HepG2 (cell line): ENCODE measurements at regions not wholly inside any gene's neighbourhood (a gene's known extent, or its start where the extent isn't known, plus 50 kb on each side); places are given as distances from the start of the nearest gene placed in this dataset.

Experiments
- ARHGAP35 ChIP-seq: sonication (generic); formaldehyde crosslinking; IDR thresholded peaks from 2 replicates; pipeline ENCODE4 v1.9.0; 2022; ENCODE audit warnings: mild to moderate bottlenecking, inconsistent platforms, moderate library complexity, missing genetic modification reagents, borderline replicate concordance
- EED ChIP-seq: sonication (generic); formaldehyde crosslinking; IDR thresholded peaks from 2 replicates; pipeline ENCODE4 v1.5.0; 2020; ENCODE audit warnings: mild to moderate bottlenecking, missing genetic modification reagents
- ERF ChIP-seq: IDR thresholded peaks from 2 replicates; pipeline ENCODE4 v1.6.1; 2018; ENCODE audit warnings: missing biosample characterization, missing genetic modification reagents
- FOSL2 ChIP-seq: sonication (generic); formaldehyde crosslinking; IDR thresholded peaks from 2 replicates; pipeline ENCODE4 v1.4.0; 2020; ENCODE audit warnings: missing genetic modification reagents
- IRF2 ChIP-seq: IDR thresholded peaks from 2 replicates; pipeline ENCODE4 v1.6.1; 2018; ENCODE audit warnings: missing genetic modification reagents, missing compliant biosample characterization
- KAT2B ChIP-seq: fragments of 150-350 bp; IDR thresholded peaks from 2 replicates; pipeline ENCODE4 v1.6.1; 2014; ENCODE audit warnings: low read depth, low read length, borderline replicate concordance
- MTA3 ChIP-seq: sonication (generic); formaldehyde crosslinking; IDR thresholded peaks from 2 replicates; pipeline ENCODE4 v1.4.0; 2020; ENCODE audit warnings: missing genetic modification reagents
- NCOA1 ChIP-seq: sonication (generic); formaldehyde crosslinking; IDR thresholded peaks from 2 replicates; pipeline ENCODE4 v1.9.0; 2021; ENCODE audit warnings: missing genetic modification reagents
- NFYC ChIP-seq: IDR thresholded peaks from 2 replicates; pipeline ENCODE4 v1.6.1; 2016; ENCODE audit warnings: missing genetic modification reagents, missing compliant biosample characterization
- PITX1 ChIP-seq: sonication (generic); formaldehyde crosslinking; IDR thresholded peaks from 2 replicates; pipeline ENCODE4 v1.5.1; 2020; ENCODE audit warnings: mild to moderate bottlenecking, missing genetic modification reagents
- RAD21 ChIP-seq: fragments of 450-650 bp; formaldehyde crosslinking; IDR thresholded peaks from 2 replicates; pipeline ENCODE4 v1.5.0; 2020; ENCODE audit warnings: mild to moderate bottlenecking
- RBAK ChIP-seq: sonication (generic); formaldehyde crosslinking; IDR thresholded peaks from 2 replicates; pipeline ENCODE4 v1.5.1; 2020; ENCODE audit warnings: mild to moderate bottlenecking, missing genetic modification reagents
- SIX1 ChIP-seq: sonication (generic); formaldehyde crosslinking; IDR thresholded peaks from 2 replicates; pipeline ENCODE4 v1.4.0; 2020; ENCODE audit warnings: missing genetic modification reagents, borderline replicate concordance
- SMAD3 ChIP-seq: sonication (generic); formaldehyde crosslinking; IDR thresholded peaks from 2 replicates; pipeline ENCODE4 v1.4.0; 2020; ENCODE audit warnings: missing genetic modification reagents
- ZMYM3 ChIP-seq: sonication (generic); formaldehyde crosslinking; IDR thresholded peaks from 2 replicates; pipeline ENCODE4 v1.5.1; 2020; ENCODE audit warnings: mild to moderate bottlenecking, missing genetic modification reagents
- ZNF232 ChIP-seq: sonication (generic); formaldehyde crosslinking; IDR thresholded peaks from 2 replicates; pipeline ENCODE4 v1.4.0; 2020; ENCODE audit warnings: missing genetic modification reagents, borderline replicate concordance
- ZNF790 ChIP-seq: sonication (generic); formaldehyde crosslinking; IDR thresholded peaks from 2 replicates; pipeline ENCODE4 v1.8.0; 2022; ENCODE audit warnings: missing genetic modification reagents, mild to moderate bottlenecking, borderline replicate concordance
- TF ChIP-seq, protein P1 (sequence below): sonication (generic); formaldehyde crosslinking; IDR thresholded peaks from 2 replicates; pipeline ENCODE4 v1.4.0; 2020; ENCODE audit warnings: mild to moderate bottlenecking, missing genetic modification reagents
- TF ChIP-seq, protein P2 (sequence below): sonication (generic); formaldehyde crosslinking; IDR thresholded peaks from 2 replicates; pipeline ENCODE4 v1.4.0; 2020; ENCODE audit warnings: mild to moderate bottlenecking, low read depth, missing genetic modification reagents
- TF ChIP-seq, protein P3 (sequence below): sonication (generic); formaldehyde crosslinking; IDR thresholded peaks from 2 replicates; pipeline ENCODE4 v1.4.0; 2020; ENCODE audit warnings: low read depth, mild to moderate bottlenecking, missing genetic modification reagents
- TF ChIP-seq, protein P4 (sequence below): sonication (generic); formaldehyde crosslinking; IDR thresholded peaks from 2 replicates; pipeline ENCODE4 v1.4.0; 2020; ENCODE audit warnings: missing genetic modification reagents
- TF ChIP-seq, protein P5 (sequence below): sonication (generic); formaldehyde crosslinking; IDR thresholded peaks from 2 replicates; pipeline ENCODE4 v1.8.0; 2022; ENCODE audit warnings: missing genetic modification reagents, low read depth, mild to moderate bottlenecking, borderline replicate concordance
- TF ChIP-seq, protein P6 (sequence below), 2 experiments: sonication (generic) in 1 of 2; formaldehyde crosslinking in 1 of 2; IDR thresholded peaks; 2 replicates each; pipeline versions ENCODE4 v1.4.0 to v1.6.1; 2016 to 2020; ENCODE audit warnings: borderline replicate concordance in 1 of 2, low read depth in 1 of 2, mild to moderate bottlenecking in 1 of 2, missing genetic modification reagents in 1 of 2

DNA sequence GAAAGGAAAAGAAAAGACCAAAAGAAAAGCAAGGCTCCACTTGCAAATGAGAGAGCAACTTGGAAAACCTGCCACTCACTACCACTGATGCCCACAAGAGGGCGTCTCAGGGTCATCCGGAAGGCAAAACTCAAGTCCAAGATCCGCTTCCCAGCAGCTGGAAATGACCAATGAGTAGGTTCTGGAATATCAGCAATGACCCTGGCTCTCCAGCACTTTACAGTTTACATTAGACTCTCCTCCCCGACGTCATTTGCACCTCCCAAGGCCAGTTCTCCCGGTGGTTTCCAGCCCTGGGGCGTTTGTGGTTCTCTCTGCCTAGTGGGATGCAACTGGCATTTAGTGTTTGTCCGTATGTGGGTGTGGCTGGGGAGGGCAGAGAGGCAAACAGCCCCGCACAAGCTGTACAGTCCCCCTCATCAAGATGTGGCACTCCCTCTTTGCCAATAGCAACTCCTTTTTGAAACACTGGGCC lies 193.8 kb upstream of the ZNF618 start (continued):
- TF ChIP-seq IRF2, result peak; percentile 33; the same call in 1 of the 2 replicates
- TF ChIP-seq ERF, result peak; percentile 66; the same call in 1 of the 2 replicates
- TF ChIP-seq, protein P1, sequence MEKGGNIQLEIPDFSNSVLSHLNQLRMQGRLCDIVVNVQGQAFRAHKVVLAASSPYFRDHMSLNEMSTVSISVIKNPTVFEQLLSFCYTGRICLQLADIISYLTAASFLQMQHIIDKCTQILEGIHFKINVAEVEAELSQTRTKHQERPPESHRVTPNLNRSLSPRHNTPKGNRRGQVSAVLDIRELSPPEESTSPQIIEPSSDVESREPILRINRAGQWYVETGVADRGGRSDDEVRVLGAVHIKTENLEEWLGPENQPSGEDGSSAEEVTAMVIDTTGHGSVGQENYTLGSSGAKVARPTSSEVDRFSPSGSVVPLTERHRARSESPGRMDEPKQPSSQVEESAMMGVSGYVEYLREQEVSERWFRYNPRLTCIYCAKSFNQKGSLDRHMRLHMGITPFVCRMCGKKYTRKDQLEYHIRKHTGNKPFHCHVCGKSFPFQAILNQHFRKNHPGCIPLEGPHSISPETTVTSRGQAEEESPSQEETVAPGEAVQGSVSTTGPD (CRISPR knock-in tag), result no peak
- no peak for TF ChIP-seq KAT2B
- 0 out of 2 replicates have a peak, but pooled peaks have one; percentile 16 for TF ChIP-seq ZMYM3 (CRISPR knock-in tag)
- TF ChIP-seq, protein P2, sequence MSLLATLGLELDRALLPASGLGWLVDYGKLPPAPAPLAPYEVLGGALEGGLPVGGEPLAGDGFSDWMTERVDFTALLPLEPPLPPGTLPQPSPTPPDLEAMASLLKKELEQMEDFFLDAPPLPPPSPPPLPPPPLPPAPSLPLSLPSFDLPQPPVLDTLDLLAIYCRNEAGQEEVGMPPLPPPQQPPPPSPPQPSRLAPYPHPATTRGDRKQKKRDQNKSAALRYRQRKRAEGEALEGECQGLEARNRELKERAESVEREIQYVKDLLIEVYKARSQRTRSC, result no peak
- 0 out of 2 replicates have a peak, but pooled peaks have one; percentile 12 for TF ChIP-seq FOSL2 (CRISPR knock-in tag)
- TF ChIP-seq RBAK (CRISPR knock-in tag), result no peak
- no peak for TF ChIP-seq ARHGAP35 (CRISPR knock-in tag)
- peak; percentile 52; the same call in 1 of the 2 replicates for TF ChIP-seq PITX1 (CRISPR knock-in tag)
- no peak for TF ChIP-seq ZNF232 (CRISPR knock-in tag)
- TF ChIP-seq, protein P3, sequence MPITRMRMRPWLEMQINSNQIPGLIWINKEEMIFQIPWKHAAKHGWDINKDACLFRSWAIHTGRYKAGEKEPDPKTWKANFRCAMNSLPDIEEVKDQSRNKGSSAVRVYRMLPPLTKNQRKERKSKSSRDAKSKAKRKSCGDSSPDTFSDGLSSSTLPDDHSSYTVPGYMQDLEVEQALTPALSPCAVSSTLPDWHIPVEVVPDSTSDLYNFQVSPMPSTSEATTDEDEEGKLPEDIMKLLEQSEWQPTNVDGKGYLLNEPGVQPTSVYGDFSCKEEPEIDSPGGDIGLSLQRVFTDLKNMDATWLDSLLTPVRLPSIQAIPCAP (CRISPR knock-in tag), result no peak
- TF ChIP-seq, protein P4, sequence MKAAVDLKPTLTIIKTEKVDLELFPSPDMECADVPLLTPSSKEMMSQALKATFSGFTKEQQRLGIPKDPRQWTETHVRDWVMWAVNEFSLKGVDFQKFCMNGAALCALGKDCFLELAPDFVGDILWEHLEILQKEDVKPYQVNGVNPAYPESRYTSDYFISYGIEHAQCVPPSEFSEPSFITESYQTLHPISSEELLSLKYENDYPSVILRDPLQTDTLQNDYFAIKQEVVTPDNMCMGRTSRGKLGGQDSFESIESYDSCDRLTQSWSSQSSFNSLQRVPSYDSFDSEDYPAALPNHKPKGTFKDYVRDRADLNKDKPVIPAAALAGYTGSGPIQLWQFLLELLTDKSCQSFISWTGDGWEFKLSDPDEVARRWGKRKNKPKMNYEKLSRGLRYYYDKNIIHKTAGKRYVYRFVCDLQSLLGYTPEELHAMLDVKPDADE (CRISPR knock-in tag), result no peak
- no peak for TF ChIP-seq EED (CRISPR knock-in tag)
- TF ChIP-seq, protein P5, sequence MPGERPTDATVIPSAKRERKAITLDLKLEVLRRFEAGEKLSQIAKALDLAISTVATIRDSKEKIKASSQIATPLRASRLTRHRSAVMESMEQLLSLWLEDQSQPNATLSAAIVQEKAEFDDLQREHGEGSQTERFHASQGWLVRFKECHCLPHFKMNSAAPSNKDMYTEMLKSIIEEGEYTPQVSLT (CRISPR knock-in tag), result no peak
- TF ChIP-seq, protein P6, sequence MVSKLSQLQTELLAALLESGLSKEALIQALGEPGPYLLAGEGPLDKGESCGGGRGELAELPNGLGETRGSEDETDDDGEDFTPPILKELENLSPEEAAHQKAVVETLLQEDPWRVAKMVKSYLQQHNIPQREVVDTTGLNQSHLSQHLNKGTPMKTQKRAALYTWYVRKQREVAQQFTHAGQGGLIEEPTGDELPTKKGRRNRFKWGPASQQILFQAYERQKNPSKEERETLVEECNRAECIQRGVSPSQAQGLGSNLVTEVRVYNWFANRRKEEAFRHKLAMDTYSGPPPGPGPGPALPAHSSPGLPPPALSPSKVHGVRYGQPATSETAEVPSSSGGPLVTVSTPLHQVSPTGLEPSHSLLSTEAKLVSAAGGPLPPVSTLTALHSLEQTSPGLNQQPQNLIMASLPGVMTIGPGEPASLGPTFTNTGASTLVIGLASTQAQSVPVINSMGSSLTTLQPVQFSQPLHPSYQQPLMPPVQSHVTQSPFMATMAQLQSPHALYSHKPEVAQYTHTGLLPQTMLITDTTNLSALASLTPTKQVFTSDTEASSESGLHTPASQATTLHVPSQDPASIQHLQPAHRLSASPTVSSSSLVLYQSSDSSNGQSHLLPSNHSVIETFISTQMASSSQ (IDR thresholded peaks at IDR 0.05; ENCODE audit: low read depth), result no peak
- TF ChIP-seq, protein P6 (CRISPR knock-in tag; IDR thresholded peaks at IDR 0.05; ENCODE audit: borderline replicate concordance), result no peak
- TF ChIP-seq SMAD3 (CRISPR knock-in tag), result no peak
- TF ChIP-seq NCOA1 (CRISPR knock-in tag), result no peak
- TF ChIP-seq ZNF790 (CRISPR knock-in tag), result no peak
- no peak for TF ChIP-seq SIX1 (CRISPR knock-in tag)
- no peak for TF ChIP-seq MTA3 (CRISPR knock-in tag)
- peak; percentile 58; the same call in 1 of the 2 replicates for TF ChIP-seq RAD21 (CRISPR knock-in tag)
- TF ChIP-seq NFYC (CRISPR knock-in tag), result peak; percentile 17; the same call in 1 of the 2 replicates
